ENCODE measurements at regions not wholly inside any gene's neighbourhood (a gene's known extent, or its start where the extent isn't known, plus 50 kb on each side); places are given as distances from the start of the nearest gene placed in this dataset.
"Not testable (repeated sequence)": the region's sequence is repeated elsewhere in the genome, so short reads cannot be mapped to it uniquely, and the experiment has no call there.

GRCh38 chr4:66376921-66377320 lies 706.6 kb upstream of the EPHA5 start:
- no peaks in the 10 kb centered on the region for H3K27me3 Mint-ChIP-seq
- no peaks in the 10 kb centered on the region for H3K4me1 Mint-ChIP-seq
- no peaks in the 10 kb centered on the region for H3K36me3 Mint-ChIP-seq
- no peak overlapping the region for H3K27ac Mint-ChIP-seq
- peaks cover 0 to 4% (median 4%) of the 10 kb centered on the region in 3 donors for H3K9me3 Mint-ChIP-seq
- H3K4me3 Mint-ChIP-seq = no peak overlapping the region

- H3K4me3 Mint-ChIP-seq = no peak overlapping the region
- peaks cover 0 to 4% (median 4%) of the 10 kb centered on the region in 3 donors for H3K9me3 Mint-ChIP-seq
- no peak overlapping the region for H3K27ac Mint-ChIP-seq
- no peaks in the 10 kb centered on the region for H3K27me3 Mint-ChIP-seq
- no peaks in the 10 kb centered on the region for H3K4me1 Mint-ChIP-seq
- no peaks in the 10 kb centered on the region for H3K36me3 Mint-ChIP-seq
These were observed 706.1 kb upstream of the EPHA5 start for GRCh38 chr4:66376396-66376795.

GRCh38 chr4:66373268-66373667 lies 703.0 kb upstream of the EPHA5 start:
- H3K9me3 Mint-ChIP-seq = peaks cover 0 to 4% (median 2%) of the 10 kb centered on the region in 3 donors
- H3K36me3 Mint-ChIP-seq = peaks cover 1% of the 10 kb centered on the region
- no peak overlapping the region for H3K4me3 Mint-ChIP-seq
- H3K4me1 Mint-ChIP-seq = no peaks in the 10 kb centered on the region
- no peaks in the 10 kb centered on the region for H3K27me3 Mint-ChIP-seq
- H3K27ac Mint-ChIP-seq = no peak overlapping the region

DNA sequence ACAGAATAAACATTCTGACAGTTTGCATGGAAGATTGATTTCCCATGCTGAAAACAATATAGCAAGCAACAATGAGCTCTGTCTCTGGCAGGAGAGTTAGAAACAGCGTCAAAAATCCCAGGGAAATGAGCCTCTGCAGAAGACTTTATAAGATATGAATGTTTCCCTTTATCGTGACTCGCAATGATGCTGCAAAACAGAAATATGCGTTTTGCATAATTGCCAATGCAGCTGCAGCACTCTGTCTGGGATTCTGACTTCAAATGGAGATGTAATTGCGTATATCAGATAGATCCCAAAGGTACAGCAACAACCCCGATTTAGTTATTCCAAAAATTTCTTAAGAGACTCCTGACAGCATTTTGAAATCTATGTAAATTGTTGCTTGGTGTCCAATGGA lies 702.4 kb upstream of the EPHA5 start:
- Mint-ChIP-seq H3K27me3 (no peaks in the 10 kb centered on the region), H3K4me3 (no peak overlapping the region), H3K36me3 (peaks cover 1% of the 10 kb centered on the region), H3K9me3 (peaks cover 0 to 4% (median 2%) of the 10 kb centered on the region in 3 donors), H3K27ac (no peak overlapping the region), H3K4me1 (no peaks in the 10 kb centered on the region)

DNA sequence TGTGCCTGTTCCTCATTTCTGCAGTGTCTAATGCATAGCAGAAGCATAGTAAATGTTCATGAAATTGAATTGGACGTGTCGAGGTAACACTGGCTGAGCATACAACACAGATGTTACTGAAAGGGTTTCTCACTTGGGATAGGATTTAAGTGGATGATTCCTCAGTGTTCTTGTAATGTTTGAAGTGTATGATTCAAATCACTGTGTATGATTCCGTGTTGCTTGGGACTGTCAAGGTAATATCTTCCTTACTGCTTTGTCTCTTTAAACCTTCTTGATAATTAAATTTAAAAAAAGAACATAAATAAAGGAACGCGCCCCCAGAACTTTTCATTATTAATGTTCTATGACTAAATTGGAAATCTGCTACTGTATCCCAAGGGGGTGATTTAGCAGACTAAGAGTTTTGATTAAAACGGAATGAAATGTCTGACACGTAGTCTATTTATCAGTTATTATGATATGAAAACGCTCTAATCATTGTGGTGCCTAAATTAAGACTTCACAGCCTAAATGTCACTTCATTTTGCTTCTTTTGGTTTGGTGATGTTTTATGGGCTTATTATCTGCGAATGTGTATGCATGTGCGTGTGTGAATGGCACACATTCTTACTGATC lies 696.9 kb upstream of the EPHA5 start:
- Mint-ChIP-seq H3K4me1 (no peaks in the 10 kb centered on the region), H3K27me3 (no peaks in the 10 kb centered on the region), H3K4me3 (no peak overlapping the region), H3K9me3 (peaks cover 0 to 2% (median 0%) of the 10 kb centered on the region in 3 donors), H3K27ac (no peak overlapping the region), H3K36me3 (peaks cover 1% of the 10 kb centered on the region)

- H3K36me3 Mint-ChIP-seq, H3K4me3 Mint-ChIP-seq, H3K27me3 Mint-ChIP-seq, H3K27ac Mint-ChIP-seq, H3K4me1 Mint-ChIP-seq, H3K9me3 Mint-ChIP-seq: not testable (repeated sequence)
These were observed 690.1 kb upstream of the EPHA5 start for GRCh38 chr4:66360395-66360794.

DNA sequence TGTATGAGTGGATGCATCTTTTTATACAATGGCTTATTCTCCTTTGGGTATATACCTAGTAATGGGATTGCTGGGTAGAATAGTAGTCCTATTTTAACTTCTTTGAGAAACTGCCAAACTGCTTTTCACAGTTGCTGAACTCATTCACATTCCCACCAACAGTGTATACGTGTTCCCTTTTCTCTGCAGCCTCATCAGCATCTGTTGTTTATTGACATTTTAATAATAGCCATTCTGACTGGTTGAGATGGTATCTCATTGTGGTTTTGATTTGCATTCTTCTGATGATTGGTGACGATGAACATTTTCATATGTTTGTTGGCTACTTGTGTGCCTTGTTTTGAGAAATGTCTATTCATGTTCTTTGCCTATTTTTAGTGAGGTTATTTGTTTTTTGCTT lies 687.0 kb upstream of the EPHA5 start:
- H3K4me1 Mint-ChIP-seq = no peaks in the 10 kb centered on the region
- H3K9me3 Mint-ChIP-seq = peaks cover 0 to 18% (median 0%) of the 10 kb centered on the region in 3 donors
- no peak overlapping the region for H3K27ac Mint-ChIP-seq
- no peak overlapping the region for H3K4me3 Mint-ChIP-seq
- H3K27me3 Mint-ChIP-seq = no peaks in the 10 kb centered on the region
- H3K36me3 Mint-ChIP-seq = no peaks in the 10 kb centered on the region

DNA sequence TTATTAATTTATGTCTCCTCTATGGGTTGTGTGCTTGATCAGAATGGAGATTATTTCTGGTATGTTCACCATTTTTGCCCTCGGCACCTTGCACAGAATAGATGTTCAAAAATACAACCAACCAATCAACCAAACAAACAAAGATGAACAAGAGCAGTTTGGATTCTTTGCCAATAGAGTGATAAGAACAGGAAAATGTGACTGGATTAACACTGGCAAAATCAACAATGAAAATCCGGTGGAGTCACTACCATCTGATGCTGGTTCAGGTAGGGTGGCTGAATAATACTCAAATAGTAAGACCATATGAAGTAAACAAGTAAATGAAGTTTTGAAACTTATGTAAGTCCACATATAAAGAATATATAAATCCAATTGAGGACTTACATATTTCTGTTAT lies 685.0 kb upstream of the EPHA5 start:
- Mint-ChIP-seq H3K4me1 (no peaks in the 10 kb centered on the region), H3K4me3 (no peak overlapping the region), H3K9me3 (peaks cover 0 to 19% (median 0%) of the 10 kb centered on the region in 3 donors), H3K36me3 (no peaks in the 10 kb centered on the region), H3K27ac (no peak overlapping the region), H3K27me3 (no peaks in the 10 kb centered on the region)

GRCh38 chr4:66351761-66352160 lies 681.5 kb upstream of the EPHA5 start:
- Mint-ChIP-seq H3K36me3 (no peaks in the 10 kb centered on the region), H3K4me3 (no peak overlapping the region), H3K4me1 (no peaks in the 10 kb centered on the region), H3K27ac (no peak overlapping the region), H3K9me3 (peaks cover 0 to 16% (median 0%) of the 10 kb centered on the region in 3 donors), H3K27me3 (no peaks in the 10 kb centered on the region)

GRCh38 chr4:66340286-66340893 lies 670.1 kb upstream of the EPHA5 start:
- H3K4me3 Mint-ChIP-seq = no peak overlapping the region
- no peaks in the 10 kb centered on the region for H3K4me1 Mint-ChIP-seq
- no peaks in the 10 kb centered on the region for H3K36me3 Mint-ChIP-seq
- no peak overlapping the region for H3K27ac Mint-ChIP-seq
- peaks cover 1 to 4% (median 3%) of the 10 kb centered on the region in 3 donors for H3K9me3 Mint-ChIP-seq
- H3K27me3 Mint-ChIP-seq = no peaks in the 10 kb centered on the region

DNA sequence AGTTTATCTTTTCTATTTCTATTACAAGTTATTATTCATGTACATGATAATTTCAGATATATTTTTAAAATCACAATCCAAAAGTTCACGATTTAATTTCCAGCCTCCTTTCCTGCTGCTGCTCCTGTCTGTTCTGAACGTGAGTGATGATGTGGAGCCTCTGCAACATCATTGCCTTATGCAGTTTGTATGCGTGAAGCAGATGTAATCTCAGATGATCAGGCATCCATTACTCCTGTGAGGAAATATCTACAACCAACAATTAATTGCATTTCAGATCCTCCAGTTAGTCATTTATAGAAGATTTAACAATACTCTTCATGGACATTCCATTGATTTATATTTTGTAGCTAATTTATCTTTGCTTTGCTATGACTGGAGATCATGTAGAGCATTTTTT lies 668.7 kb upstream of the EPHA5 start:
- no peak overlapping the region for H3K27ac Mint-ChIP-seq
- no peak overlapping the region for H3K4me3 Mint-ChIP-seq
- no peaks in the 10 kb centered on the region for H3K36me3 Mint-ChIP-seq
- H3K4me1 Mint-ChIP-seq = no peaks in the 10 kb centered on the region
- H3K27me3 Mint-ChIP-seq = no peaks in the 10 kb centered on the region
- peaks cover 1 to 4% (median 3%) of the 10 kb centered on the region in 3 donors for H3K9me3 Mint-ChIP-seq

GRCh38 chr4:66331761-66332160 lies 661.5 kb upstream of the EPHA5 start:
- Mint-ChIP-seq H3K4me3 (no peak overlapping the region), H3K27me3 (no peaks in the 10 kb centered on the region), H3K4me1 (no peaks in the 10 kb centered on the region), H3K9me3 (peaks cover 0 to 3% (median 0%) of the 10 kb centered on the region in 3 donors), H3K27ac (no peak overlapping the region), H3K36me3 (no peaks in the 10 kb centered on the region)

DNA sequence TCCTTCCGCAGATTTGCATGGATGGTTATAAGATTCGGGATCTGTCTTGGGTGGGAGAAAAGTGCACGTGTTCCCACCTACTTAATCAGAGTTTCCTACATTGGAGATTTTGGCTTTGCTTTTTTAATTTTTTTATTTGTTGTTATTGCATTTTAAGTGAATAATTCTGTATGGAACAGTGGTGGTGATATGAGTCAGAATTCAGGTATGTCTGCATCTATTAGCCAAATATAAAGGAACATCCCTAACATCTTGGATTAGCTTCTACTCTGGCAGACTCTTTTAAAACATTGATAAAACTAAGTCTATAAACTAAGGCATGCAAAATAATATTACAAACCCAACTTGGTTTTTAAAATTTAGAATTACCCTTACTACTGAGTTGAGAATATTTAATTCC lies 659.8 kb upstream of the EPHA5 start:
- H3K4me1 Mint-ChIP-seq = no peaks in the 10 kb centered on the region
- peaks cover 0 to 3% (median 0%) of the 10 kb centered on the region in 3 donors for H3K9me3 Mint-ChIP-seq
- no peak overlapping the region for H3K4me3 Mint-ChIP-seq
- H3K27me3 Mint-ChIP-seq = no peaks in the 10 kb centered on the region
- no peak overlapping the region for H3K27ac Mint-ChIP-seq
- no peaks in the 10 kb centered on the region for H3K36me3 Mint-ChIP-seq

- H3K27ac Mint-ChIP-seq = no peak overlapping the region
- H3K27me3 Mint-ChIP-seq = no peaks in the 10 kb centered on the region
- H3K9me3 Mint-ChIP-seq = peaks cover 0 to 3% (median 0%) of the 10 kb centered on the region in 3 donors
- no peaks in the 10 kb centered on the region for H3K36me3 Mint-ChIP-seq
- H3K4me3 Mint-ChIP-seq = no peak overlapping the region
- H3K4me1 Mint-ChIP-seq = no peaks in the 10 kb centered on the region
These were observed 658.7 kb upstream of the EPHA5 start for GRCh38 chr4:66328803-66329574.

- Mint-ChIP-seq H3K4me3 (no peak overlapping the region), H3K27me3 (no peaks in the 10 kb centered on the region), H3K27ac (peak overlapping the region in 1 of 3 donors; percentile 31), H3K4me1 (peaks cover 0 to 2% (median 0%) of the 10 kb centered on the region in 3 donors), H3K9me3 (peaks cover 4 to 12% (median 7%) of the 10 kb centered on the region in 3 donors), H3K36me3 (no peaks in the 10 kb centered on the region)
These were observed 637.6 kb upstream of the EPHA5 start for GRCh38 chr4:66307641-66308438.

All from IgD-negative memory B cell (primary cell).